GM21529 (cell line): ENCODE measurements at regions not wholly inside any gene's neighbourhood (a gene's known extent, or its start where the extent isn't known, plus 50 kb on each side); places are given as distances from the start of the nearest gene placed in this dataset.
"Not testable (repeated sequence)": the region's sequence is repeated elsewhere in the genome, so short reads cannot be mapped to it uniquely, and the experiment has no call there.

Experiments used
- ATAC-seq: cut with Tn5 transposase; IDR thresholded peaks from one replicate; pipeline ENCODE4 v1.9.1; 2021; ENCODE audit not compliant: unreplicated experiment

DNA sequence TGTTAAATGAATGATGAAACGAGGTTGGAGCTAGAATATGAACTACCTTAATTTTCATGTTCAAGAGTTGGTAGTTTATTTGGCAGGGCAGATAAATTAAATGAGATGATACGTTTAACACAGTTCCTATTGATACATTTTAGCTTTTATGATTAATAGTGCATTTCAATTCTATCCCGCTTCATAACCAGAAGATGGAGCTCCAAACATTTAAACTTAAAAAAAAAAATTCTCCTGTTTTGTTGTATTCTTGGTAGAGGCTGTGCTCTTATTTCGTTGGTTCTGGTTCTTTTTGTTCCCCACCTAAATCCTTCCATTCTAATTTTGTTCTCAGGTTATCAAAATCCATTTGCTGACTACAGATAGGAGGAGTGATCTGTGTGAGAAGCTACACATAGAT, 71.8 kb upstream of the PTPN13 start:
- ATAC-seq, result no peak

- no peak for ATAC-seq
These were observed 70.8 kb upstream of the PTPN13 start for GRCh38 chr4:86523333-86523732.

- ATAC-seq, result not testable (repeated sequence)
These were observed 66.4 kb upstream of the PTPN13 start for GRCh38 chr4:86527713-86528112.

- ATAC-seq, result no peak
These were observed 64.7 kb upstream of the PTPN13 start for GRCh38 chr4:86529436-86529835.

DNA sequence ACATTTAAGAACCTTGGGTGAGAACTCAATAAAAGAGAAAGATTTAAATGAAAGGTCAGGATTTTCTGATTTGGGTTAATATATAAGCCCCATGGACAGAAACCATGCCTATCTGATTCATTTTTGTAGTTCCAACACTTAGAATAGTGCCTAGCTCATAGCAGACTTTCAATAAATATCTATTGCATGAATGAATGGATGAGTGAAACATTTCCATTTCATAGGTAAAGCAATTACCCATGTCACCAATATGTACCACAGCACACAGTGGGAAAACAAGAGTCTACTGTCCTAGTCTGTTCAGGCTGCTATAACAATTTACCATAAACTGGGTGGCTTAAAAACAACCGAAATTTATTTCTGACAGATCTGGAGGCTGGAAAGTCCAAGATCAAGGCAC, 63.9 kb upstream of the PTPN13 start:
- peak; percentile 70 for ATAC-seq

DNA sequence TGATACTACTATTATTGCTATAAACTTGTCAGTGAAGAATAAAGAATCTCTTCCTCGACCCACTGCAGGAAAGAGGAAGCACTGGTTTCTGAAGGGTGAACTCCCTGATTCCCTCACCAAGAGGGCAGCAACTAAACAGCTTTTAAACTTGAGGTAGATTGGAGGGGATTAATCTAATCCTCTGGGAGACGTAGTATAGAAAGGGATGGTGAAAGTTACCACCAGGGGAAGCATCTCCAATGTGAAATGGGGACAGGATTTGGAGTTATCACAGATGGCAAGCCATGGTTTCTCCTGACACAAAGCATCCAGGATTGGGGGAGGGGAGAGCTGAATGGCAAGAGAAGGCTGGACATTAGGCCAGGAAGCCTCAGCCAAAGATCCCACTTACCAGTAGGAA, 62.7 kb upstream of the PTPN13 start:
- ATAC-seq, result no peak

DNA sequence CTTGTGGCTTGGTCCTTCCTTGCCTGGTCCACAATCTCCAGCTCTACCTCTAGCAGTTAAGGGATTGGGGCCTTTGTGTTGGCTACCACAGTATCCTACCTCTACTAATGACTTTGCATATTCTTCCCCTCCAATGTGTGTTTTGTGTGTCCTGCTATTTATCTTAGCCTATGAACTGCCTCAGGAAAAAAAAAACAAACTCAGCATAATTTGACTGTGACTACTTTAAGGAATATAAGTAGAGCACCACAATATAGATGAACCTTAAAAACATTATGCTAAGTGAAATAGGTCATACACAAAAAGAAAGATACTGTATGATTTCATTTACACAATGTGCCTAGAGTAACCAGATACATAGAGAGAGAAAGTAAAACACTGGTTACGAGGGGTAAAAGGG, 61.3 kb upstream of the PTPN13 start:
- ATAC-seq, result no peak

DNA sequence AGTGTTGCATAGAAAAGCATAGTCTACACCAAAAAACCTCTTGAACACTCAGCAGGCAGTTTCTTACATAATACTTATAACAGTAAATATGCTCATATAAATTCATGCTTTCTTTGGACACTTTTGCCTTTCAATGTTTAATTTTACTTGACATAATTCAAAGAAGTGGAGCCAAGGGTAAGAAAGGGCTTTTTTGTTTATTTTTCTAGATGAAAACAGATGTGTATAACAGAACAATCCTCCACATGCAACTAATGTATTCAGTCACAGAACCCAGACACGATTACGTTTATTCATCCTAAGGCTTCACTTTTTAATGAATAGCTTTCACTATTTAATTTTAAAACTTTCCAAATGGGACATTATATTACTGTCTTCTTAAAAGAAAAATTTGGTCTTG, 58.0 kb upstream of the PTPN13 start:
- ATAC-seq, result no peak

- ATAC-seq, result no peak
These were observed 51.6 kb upstream of the PTPN13 start for GRCh38 chr4:86542319-86543027.

DNA sequence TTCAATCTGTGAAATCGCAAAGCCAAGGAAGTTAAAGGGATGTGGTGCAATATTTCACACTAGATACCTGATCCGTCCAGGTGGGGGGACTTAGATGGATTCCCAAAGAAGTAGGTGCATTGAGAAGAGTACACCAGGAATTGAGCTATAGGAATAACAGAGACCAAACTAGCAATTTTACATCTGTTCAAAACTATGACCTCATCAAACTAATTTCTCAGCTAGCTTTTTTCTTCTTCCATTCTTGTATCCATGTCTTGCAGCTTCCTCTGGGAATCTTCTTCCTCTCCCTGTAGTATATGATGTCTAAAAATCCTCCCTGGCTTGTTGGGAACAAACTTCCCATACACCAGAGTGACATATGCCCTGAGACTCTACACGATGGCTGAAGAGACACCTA, 51.0 kb upstream of the PTPN13 start:
- ATAC-seq, result no peak

DNA sequence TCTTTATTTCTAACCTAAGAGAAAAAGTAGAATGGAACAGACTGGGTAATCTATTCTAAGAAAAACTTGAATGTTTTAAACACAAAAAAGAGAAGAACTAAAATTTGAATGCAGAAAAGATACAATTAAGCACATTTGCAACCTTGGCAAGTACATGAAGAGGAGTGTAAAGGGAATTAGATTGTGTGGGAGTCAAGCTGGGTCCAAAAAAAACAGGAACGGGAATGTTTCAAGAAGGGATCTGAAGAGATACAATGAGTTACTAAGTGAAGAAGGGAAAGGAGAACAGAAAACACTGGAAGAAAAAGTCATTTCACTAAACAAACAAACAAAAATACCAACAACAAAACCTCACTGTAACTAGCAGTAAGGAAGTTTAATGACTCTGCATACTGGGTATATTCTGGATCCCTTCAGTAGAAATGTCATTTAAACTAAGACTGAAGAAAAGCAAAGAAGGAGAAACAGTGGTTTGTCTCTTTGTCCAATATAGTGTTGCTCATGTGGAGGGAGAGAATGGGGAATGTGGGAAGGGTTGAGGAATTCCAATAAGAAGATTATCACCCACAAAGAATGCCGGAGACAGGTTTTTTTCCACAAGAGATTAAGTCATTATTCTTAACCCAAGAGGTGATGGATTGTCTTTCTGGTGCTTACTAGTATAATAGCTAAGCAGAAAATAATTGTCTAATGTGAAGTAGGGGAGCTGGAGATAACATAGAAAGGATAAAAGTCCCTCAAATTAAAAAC, 50.4 kb upstream of the PTPN13 start:
- ATAC-seq, result no peak

DNA sequence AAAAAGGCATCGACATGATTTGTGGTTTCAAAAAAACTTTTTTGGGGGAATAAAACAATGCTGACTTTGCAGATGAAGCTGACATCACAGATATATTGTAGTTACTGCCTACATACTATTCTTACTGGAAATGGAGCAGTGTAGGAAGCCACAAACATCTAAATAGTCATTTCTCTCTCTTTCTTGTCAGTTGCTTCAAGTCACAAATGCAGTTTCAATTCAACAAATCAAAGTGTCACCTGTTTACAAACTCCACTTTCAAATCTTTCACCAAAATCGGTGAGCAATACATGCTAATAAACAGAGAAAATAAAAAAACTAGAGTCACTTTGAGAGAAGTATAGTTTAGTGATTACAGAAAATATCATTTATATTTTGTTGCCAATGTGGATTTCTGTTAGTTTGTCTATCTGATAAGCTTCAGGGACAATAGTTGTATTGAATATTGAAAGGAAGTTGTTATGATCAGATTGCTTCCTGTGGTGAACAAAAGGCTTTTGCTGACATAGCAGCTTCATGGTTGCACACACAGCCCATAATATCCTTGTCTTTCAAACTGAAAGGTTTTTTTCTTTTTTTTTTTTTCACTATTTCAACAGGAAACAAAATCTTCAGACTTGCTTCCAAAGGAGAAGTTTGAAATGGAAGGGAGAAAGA, 49.7 kb upstream of the PTPN13 start:
- ATAC-seq, result peak; percentile 90
